HG03342 (cell line): ENCODE measurements at regions not wholly inside any gene's neighbourhood (a gene's known extent, or its start where the extent isn't known, plus 50 kb on each side); places are given as distances from the start of the nearest gene placed in this dataset.

Experiments used
- ATAC-seq: cut with Tn5 transposase; IDR thresholded peaks from one replicate; pipeline ENCODE4 v1.9.1; 2021; ENCODE audit warnings: mild to moderate bottlenecking, moderate library complexity; ENCODE audit not compliant: unreplicated experiment

DNA sequence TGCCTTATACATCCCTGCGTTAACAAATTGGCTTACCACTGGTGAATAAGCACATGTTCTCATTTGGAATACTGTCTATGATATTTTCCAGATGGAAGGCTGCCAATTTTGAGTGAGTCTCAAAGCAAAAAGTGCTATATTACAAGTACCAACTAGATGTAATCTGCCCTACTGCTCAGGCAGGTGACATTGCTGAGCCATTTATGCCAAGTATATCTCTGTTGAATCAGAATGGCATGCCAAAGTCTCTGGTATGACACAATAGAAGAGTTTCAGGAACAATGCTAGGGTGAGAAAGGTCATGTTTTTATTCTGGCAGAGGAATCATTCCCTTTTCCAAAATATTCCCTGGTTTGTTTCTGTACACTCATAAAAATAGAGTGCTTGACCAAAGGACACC, 356.5 kb downstream of the CDH9 start:
- no peak for ATAC-seq

DNA sequence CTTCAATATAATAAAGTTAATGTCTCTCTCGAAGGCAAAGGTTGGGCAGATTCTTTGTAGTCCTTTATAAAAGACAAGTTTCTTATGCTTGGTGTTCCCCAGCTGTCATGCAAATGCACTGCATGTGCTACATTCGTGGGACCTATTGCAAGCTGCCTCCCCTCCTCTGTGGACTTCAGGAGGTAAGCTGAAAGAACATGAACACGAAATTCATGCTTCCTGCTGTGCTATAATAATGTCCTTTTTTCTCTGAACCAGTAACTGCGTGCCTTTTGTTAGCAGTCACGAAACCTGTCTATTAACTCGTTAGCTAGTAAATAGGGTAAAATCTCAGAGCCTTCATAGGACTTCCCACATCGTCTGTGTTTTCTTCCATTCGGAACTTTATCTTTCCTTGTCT, 363.5 kb downstream of the CDH9 start:
- no peak for ATAC-seq

DNA sequence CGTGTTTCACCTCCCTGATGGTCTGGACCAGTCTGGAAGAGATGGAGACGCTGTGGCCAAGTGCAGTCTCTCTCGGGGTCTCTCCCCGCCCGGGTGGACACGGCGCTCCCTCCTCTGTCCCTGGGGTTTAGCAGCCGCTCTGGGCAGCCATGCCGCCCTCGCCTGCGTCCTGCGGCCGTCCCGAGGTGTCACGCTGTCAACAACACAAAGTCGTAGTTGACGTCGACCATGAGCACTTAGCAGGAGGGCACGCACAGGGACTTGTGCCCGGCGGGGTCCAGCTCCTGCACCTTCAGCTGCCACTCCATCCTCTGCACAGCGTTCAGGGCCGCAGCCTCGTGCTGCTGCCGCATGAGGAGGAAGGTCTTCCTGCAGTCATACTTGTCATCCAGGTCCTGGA, 368.9 kb downstream of the CDH9 start:
- no peak for ATAC-seq

DNA sequence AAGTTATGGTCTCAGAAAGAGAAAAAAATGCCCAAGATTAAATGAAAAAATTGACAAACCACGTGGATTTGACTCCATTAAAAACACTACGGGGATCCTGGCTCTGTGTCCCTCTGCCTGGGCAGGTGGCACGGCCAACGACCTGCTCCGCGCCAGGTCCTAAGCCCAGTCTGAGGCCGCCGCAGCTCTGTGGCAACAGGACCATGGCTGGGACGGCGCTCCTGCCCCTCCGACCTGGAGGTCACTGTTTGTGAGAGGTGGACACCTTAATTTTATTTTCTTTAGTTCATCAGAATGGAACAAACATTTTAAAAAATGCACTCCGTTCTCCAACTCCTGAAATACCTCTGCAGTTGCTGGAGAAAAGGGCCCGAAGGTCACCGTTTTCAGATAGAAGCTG, 369.4 kb downstream of the CDH9 start:
- ATAC-seq, result no peak

DNA sequence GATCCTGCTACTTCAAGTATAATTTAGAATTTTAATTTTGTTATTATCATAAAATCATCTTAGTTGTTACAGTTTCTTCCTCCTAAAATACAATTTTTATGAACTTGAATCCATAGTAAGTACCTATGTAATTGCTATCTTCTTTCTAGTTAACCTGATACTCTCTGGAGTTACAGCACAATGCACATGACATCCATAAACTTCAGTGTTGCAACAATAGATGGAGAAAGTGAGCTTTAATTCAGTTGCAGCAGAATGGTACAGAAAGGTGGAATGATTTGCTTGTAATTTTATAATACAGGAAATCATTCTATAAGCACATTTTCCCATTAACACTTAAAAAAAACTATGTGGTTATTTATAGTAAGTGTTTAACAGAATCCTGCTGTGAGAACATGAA, 372.0 kb downstream of the CDH9 start:
- no peak for ATAC-seq

DNA sequence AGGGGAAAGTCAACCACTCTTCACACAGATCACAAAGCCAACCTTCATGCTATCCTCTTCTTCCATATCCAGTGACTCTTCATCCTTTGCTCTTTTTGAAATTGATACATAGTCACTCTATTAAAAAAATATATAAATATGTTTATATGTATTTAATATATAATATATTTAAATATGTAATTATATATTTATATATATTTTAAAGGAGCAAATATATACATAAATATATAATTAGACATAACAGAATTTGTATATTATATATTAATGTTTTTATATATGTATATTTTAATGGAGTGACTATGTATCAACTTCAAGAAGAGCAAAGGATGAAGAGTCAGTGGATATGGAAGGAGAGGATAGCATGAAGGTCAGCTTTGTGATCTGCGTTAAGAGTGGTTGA, 374.9 kb downstream of the CDH9 start:
- no peak for ATAC-seq

DNA sequence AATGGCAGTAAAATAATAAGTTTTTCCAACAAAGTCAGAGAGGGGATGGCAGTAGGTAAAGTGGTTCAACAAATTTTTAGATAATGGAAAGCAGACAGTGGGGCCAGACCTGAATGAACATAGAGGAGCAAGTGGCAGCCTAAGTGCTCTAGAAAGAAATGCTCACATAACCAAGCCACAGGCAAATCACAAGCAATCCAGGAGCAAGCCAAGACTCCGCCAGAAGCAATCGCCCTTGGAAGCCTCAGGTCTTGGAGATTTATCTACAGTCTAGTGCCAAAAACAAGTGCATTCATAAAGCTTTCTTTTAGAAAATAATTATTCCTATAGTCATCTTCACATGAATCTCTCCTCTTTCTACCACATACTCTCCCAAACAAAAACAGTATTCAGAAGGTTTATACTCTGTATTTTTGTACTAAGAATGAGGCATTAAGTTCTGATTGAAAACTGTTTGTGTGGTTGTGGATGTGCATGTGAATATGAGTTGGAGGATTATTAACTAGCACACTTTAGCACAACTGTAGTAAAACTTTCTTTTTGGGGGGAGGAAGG, 375.5 kb downstream of the CDH9 start:
- ATAC-seq, result no peak

DNA sequence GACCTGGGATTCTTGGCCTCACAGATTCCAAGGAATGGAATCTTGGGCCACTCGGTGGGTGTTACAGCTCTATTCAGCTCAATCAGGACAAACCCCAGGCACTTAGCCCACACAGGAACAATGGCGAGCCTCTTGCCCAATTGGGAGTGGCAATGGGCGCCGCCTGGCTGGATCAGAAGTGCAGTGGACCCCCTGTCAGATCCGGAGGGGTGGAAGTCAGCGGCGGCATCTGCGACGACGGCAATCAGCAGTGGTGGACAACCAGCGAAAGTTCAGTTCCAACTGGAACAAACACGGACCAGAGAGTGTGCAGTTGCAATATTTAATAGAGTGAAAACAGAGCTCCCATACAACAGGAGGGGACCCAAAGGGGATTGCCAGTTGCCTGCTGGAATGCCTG, 378.3 kb downstream of the CDH9 start:
- no peak for ATAC-seq

DNA sequence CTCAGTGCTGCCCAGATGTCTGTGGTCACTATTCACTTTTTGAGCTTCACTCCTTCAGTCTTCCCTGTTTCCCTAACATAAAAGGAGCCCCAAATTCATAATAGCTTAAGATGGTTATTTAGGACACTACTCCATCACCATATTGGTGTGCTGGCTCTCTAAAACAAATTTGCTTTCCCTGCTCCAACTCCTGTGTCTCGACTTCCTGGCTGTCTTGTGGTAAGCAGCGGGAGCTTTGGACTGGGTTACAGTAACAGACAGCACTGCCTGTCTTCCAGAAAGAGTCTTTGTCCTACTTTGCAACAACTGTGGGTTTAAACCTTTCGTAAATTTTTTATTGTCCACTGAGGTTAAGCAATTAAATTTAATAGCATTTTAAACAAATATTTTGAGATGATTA, 389.4 kb downstream of the CDH9 start:
- no peak for ATAC-seq

DNA sequence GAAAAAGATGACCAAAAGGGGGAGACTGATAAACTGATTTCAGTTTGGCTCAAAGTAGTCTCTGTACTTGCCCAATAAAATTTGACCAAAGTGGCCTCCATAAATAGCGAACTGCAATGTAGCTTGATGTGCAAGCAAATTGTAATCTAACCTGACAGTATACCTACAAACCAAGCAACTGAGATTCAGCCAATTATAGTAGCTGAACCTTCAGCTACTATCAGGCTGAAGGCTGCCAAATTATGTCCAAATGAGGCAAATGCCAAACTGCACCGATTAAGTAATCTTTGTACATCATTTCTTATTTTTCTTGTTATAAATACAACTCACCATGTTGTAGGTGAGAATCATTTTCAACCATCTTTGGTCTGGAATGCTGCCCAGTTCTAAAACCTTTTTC, 390.6 kb downstream of the CDH9 start:
- no peak for ATAC-seq

DNA sequence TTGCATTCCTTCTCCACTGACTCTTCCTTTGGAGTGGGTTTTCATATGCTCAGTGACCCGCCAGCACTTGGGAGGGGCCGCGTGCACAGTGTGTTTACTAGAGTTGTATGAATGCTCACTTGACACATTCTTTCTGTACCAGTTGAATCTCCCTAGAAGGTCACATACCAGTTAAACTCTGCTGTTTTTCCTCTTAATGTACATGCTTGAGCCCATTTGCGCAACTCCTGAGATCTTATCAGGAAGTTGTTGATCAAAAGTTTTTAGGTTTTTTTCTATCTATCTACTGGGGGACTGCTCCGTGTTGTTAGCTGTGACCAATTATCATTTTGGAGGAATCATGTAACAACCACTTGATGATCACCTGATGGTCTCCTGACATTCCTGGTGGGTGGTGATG, 392.7 kb downstream of the CDH9 start:
- ATAC-seq, result no peak

DNA sequence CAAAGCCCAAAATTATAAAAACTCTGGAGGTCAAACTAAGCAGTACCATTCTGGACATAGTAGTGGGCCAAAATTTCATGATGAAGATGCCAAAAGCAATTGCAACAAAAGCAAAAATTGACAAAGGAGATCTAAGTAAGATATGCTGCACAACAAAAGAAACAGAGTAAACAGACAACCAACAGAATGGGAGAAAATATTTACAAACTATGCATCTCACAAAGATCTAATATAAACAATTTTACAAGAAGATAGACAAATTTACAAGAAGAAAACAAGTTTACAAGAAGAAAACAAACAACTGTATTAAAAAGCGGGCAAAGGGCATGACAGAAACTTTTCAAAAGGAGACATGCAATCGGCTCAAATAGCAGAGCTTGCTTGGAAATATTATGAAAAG, 396.9 kb downstream of the CDH9 start:
- no peak for ATAC-seq

DNA sequence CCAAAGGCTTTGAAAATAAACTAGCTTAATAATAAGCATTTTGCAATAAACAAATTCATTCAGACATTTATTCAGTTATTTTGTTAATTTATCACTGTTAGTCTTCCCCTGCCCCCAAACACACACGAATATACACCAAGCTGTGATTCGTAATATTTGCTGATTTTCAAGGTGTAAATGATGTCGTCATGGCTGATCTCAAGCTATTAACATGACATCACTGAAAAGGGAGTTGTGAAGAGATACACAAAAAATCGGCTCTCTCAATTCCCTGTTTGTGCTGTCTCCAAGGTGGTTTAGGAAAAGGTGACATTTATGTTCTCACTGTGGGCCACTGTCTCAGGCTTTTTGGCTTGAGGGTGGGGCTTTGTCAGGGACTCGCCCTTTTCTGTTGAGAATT, 413.3 kb downstream of the CDH9 start:
- no peak for ATAC-seq

DNA sequence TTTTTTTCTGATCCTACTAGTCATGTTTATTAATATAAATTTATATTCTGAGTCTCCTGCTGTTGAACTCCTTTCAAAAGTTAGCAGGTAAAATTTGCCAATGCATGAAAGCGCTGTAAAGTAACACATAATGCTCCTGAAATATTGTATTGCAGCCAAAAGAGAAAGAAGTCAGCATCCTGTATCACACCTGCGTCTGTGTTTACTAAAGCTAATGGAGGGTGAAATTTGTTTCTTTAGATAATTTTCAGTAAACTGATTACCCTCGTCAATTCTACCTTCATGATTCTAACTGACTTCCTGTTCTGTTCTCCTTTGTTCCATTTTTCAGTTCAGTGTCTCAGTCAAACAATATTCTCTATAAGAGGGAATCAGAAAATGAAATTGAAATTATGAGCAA, 415.4 kb downstream of the CDH9 start:
- ATAC-seq, result no peak

DNA sequence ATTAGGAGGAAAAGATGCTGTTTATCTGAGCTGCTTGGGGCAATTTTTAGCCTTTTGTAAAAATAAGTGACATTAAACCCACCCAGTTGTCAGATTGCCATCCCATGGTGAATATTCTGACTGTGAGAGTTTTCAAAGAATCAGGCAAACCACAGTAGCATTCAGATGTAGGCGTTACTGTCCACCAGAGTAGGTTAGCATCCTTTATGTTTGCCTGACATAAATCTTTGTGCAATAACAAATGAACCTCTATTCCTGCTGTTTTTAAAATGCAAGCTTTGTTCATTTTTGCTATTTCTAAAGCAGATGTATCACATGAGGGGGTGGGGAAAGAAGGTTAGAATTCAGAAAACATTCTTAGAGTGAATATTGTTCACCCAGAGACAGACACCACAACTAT, 427.8 kb downstream of the CDH9 start:
- ATAC-seq, result no peak

DNA sequence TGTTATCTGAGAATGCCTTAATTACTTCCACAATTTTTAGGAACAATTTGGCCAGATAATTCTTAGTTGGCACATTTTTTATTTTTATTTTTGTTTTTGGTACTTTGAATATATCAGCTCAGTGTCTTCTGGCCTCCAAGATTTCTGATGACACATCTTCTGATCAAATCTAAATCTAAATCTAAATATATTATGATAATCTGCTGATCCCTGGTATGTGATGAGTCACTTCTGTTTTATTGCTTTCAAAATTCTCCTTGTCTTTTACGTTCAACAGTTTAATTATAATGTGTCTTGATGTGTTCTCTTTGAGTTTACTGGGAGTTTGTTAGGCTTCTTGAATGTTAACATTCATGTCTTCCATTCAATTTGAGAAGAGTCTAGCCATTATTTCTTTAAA, 436.8 kb downstream of the CDH9 start:
- no peak for ATAC-seq

DNA sequence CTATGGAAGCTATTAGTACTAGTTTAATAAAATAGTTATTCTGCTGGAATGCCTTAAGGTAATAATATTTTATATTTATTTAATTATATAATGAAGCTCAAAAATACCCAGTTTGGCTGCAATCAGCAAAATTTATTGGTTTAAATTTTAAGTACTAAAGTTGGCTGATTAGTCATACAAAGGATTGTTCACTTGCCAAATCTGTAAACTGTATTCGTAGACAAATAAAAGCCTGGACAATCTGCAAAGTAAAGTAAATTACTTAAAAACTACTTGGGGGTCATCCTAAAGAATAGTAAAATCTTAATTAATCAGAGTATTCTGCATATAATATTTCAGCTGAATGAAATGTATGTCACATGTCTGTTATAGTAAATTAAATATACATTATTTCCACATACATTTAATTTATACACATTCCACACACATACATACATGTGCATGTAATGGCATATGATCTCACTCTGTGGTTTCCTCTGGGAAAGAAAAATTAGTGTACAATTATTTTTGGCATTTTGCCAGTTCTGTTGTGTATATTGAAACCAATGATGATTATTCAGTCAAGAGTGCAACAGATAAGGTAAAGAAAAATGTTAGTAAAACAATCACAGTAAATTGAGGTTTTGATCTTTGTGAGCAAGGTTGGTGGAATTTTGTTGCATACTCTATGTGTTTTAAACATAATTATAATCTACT, 455.9 kb downstream of the CDH9 start:
- ATAC-seq, result no peak

DNA sequence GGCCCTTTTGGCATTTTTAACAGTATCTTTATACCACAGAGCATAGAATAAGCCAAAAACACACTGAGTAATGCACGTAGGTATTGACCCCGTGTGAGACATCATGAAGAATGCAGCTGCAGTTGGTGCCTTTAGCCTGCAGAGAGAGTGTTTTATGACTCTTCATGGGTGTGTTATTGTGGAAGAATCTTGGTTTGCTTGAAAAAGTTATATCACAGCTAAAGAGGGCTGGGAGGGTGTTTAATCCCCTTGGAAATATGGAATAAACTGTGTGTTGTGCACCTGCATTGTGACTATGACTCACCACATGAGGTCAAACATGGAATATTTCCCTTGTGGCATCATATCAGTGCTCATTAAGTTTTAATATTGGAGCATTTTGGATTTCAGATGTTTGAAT, 458.7 kb downstream of the CDH9 start:
- no peak for ATAC-seq

DNA sequence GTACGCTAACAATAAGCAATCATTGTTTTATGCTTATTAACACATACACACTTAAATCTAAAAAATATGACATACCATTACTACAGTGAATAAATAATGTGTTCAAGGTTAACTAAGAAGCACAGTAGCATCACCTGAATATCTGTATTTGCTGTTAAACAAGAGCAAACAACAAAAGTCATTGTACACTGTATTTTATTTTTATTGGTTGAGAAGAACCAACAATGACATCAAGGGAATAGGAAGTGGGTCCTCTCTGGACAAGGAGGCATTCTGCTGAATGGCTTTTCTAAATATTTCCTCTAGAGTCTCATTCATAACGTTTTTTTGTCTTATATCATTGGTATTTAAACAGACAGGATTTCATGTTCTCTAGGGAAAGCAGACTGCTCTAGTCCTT, 460.4 kb downstream of the CDH9 start:
- ATAC-seq, result no peak

DNA sequence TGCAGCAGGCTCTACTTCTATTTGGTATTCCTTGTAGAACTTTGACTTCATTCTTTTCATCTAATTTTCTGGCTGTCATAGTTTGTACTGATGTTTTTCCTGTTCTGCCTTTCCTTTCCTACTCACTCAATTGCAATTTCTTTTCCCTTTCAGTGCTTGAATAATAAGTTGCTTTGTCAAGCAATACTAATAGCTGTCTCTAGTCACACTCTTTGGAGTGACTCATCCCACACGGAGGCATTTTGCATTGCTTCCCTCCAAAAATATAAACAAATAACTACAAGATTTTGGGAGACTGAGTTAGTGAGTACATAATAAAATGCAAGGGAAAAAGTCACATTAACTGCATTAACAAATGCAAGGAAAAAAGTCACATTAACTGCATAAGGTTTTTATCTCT, 465.9 kb downstream of the CDH9 start:
- no peak for ATAC-seq

DNA sequence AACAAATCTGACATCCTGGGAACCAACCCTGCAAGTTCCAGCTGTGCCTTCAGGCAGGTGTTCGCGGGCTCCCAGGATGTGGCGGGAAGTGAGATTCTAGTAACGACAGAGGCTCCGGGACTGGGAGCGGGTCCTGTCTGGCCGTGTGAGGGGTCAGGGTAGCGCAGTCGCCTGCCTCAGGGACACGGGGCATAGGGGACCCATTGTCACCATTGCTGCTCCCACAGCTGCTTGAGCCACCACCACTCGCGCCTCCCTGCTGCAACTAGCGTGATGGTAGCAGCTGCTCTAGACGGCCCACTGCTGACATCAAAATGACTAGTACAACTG, 468.5 kb downstream of the CDH9 start:
- ATAC-seq, result no peak

DNA sequence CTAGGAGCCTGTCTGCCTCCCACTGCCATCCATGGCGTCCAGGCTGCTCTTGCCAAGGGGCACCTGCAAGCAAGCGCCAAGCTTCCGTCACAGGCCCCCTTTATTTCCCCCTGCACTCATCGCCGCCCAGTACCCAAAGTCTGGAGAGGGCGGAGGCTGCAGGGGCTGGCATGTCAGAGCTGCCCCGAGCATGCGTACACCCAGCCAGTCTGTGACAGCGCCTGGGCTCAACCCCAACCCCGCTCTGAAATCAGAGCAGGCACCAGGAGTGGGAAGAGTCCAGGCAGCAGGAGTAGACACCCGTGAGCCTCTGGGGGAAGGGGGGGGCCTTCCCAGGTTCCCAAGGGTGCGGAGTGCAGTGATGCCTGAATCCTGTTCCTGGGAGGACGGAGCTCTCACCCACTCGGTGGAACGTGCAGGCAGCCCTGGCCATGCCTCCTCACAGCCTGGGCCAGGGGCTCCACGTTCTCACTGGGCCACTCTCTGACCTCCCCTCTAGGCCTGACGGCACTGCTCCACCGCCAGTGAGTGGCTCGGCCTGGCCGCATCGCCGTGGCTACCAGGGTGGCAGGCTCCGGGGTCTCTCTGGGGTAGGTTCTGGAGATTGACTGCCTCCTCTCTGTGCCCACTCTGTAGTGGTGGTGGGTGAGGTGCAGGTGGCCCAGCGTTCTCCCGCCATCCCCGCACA, 469.0 kb downstream of the CDH9 start:
- ATAC-seq, result no peak

DNA sequence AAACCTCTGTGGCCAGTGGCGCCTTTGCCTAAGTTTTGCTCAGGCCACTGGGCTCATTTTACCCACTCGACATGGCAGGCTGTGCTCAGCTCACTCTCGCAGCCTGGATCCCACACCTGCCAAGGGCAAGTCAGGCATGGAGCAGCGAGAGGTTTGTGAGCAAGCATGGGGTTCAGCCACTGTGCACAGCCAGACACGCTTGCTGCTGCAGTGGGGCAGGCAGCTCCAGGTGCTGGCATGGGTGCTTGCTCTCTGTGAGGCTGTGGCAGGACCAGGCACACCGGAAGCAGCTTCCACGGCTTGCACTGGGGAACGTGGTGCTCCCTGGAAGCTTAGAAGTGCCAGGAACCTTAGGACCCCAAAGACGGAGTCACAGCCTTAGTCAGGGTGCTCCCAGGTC, 470.1 kb downstream of the CDH9 start:
- ATAC-seq, result no peak
